HL-60/S4 (cell line): ENCODE measurements at regions not wholly inside any gene's neighbourhood (a gene's known extent, or its start where the extent isn't known, plus 50 kb on each side); places are given as distances from the start of the nearest gene placed in this dataset.
"Not testable (repeated sequence)": the region's sequence is repeated elsewhere in the genome, so short reads cannot be mapped to it uniquely, and the experiment has no call there.

ENCODE experiments used
- in situ Hi-C: fragments of 300-500 bp; cut with MboI; formaldehyde crosslinking; loops from 2 replicates; pipeline ENCODE4 v1.14.3; 2022; ENCODE audit warnings: low sequenced_read_pairs

- in situ Hi-C loops, result no loop called here
Measured at GRCh38 chr5:145660897-145661640, 174.1 kb downstream of the PRELID2 start.

GRCh38 chr5:145658435-145658834 lies 176.7 kb downstream of the PRELID2 start:
- in situ Hi-C loops, result no loop called here

- in situ Hi-C loops, result not testable (repeated sequence)
Measured at GRCh38 chr5:145652700-145653099, 182.4 kb downstream of the PRELID2 start.

GRCh38 chr5:145647137-145647536 lies 188.0 kb downstream of the PRELID2 start:
- in situ Hi-C loops, result not testable (repeated sequence)

GRCh38 chr5:145643214-145643613 lies 191.9 kb downstream of the PRELID2 start:
- in situ Hi-C loops, result not testable (repeated sequence)

GRCh38 chr5:145637396-145637795 lies 197.7 kb downstream of the PRELID2 start:
- in situ Hi-C loops, result no loop called here

- in situ Hi-C loops, result no loop called here
Measured at GRCh38 chr5:145636371-145636770, 198.8 kb downstream of the PRELID2 start.

- in situ Hi-C loops, result no loop called here
Measured at GRCh38 chr5:145633474-145633873, 201.7 kb downstream of the PRELID2 start.

GRCh38 chr5:145632701-145633100 lies 202.4 kb downstream of the PRELID2 start:
- in situ Hi-C loops, result no loop called here

GRCh38 chr5:145629047-145629446 lies 206.1 kb downstream of the PRELID2 start:
- in situ Hi-C loops, result no loop called here

GRCh38 chr5:145628525-145628924 lies 206.6 kb downstream of the PRELID2 start:
- in situ Hi-C loops, result no loop called here

- in situ Hi-C loops, result no loop called here
Measured at GRCh38 chr5:145619806-145620310, 215.3 kb downstream of the PRELID2 start.

- in situ Hi-C loops, result not testable (repeated sequence)
Measured at GRCh38 chr5:145616739-145617138, 218.4 kb downstream of the PRELID2 start.

GRCh38 chr5:145598983-145599382 lies 236.2 kb downstream of the PRELID2 start:
- in situ Hi-C loops, result no loop called here

GRCh38 chr5:145598184-145598583 lies 237.0 kb downstream of the PRELID2 start:
- in situ Hi-C loops, result no loop called here

GRCh38 chr5:145591578-145591977 lies 243.6 kb downstream of the PRELID2 start:
- in situ Hi-C loops, result no loop called here

- in situ Hi-C loops, result no loop called here
Measured at GRCh38 chr5:145589063-145589462, 246.1 kb downstream of the PRELID2 start.

- in situ Hi-C loops, result no loop called here
Measured at GRCh38 chr5:145588558-145588957, 246.6 kb downstream of the PRELID2 start.

- in situ Hi-C loops, result no loop called here
Measured at GRCh38 chr5:145588113-145588512, 247.0 kb downstream of the PRELID2 start.

GRCh38 chr5:145587710-145588109 lies 247.4 kb downstream of the PRELID2 start:
- in situ Hi-C loops, result no loop called here

- in situ Hi-C loops, result no loop called here
Measured at GRCh38 chr5:145587308-145587672, 247.9 kb downstream of the PRELID2 start.

- in situ Hi-C loops, result no loop called here
Measured at GRCh38 chr5:145586661-145587307, 248.4 kb downstream of the PRELID2 start.
